Choroid plexus epithelial cell (primary cell): ENCODE measurements at regions not wholly inside any gene's neighbourhood (a gene's known extent, or its start where the extent isn't known, plus 50 kb on each side); places are given as distances from the start of the nearest gene placed in this dataset.
"Not testable (repeated sequence)": the region's sequence is repeated elsewhere in the genome, so short reads cannot be mapped to it uniquely, and the experiment has no call there.

Experiments
- DNase-seq: peaks from one replicate; pipeline ENCODE4 v3.0.0-alpha.2; 2010; ENCODE audit warnings: low read depth
- H3K4me3 ChIP-seq: 2 replicates; pipeline ENCODE4 v1.5.1; 2011; ENCODE audit warnings: low read depth, mild to moderate bottlenecking, control low read depth, low read length, moderate library complexity
- TF ChIP-seq, protein P1 (sequence below): conservative IDR thresholded peaks from 2 replicates; pipeline ENCODE4 v1.5.1; 2011; ENCODE audit warnings: low read depth, mild to moderate bottlenecking, control low read depth, inconsistent platforms, low read length, moderate library complexity

DNA sequence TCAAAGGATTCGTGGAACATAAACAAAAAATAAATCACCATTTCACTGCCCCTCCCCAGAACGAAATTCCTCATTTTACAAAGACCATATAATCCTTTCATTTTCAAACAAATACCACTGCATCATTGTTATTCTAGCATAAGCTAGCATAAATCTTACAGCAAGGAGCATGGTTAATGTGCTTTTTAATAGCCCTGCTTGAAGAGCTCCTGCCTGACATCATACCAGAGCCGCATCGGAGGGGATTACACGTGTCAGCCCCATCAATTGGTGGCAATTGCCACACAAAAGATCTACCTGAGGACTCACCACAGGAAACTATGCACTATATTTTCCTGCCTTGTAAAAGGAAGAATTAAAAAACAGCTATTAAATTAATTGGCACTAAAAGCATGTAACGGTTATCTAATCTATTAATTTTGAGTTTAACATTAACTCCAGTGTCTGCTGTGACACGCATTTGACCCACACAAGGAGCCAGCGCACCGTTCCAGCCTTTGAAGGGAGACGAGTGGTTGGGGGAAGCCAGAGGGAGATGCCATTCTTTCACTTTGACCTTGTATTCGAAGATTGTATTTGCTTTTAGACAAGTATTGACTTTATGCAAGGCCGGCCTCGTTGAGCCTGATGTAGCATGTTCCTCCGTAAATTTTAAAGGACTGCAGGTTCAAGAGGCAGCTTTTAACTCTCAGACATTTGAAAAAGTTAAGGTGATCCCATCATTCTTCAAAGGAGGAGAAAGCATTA, 261.1 kb upstream of the RNF32 start:
- no peak overlapping the region for H3K4me3 ChIP-seq
- TF ChIP-seq, protein P1, sequence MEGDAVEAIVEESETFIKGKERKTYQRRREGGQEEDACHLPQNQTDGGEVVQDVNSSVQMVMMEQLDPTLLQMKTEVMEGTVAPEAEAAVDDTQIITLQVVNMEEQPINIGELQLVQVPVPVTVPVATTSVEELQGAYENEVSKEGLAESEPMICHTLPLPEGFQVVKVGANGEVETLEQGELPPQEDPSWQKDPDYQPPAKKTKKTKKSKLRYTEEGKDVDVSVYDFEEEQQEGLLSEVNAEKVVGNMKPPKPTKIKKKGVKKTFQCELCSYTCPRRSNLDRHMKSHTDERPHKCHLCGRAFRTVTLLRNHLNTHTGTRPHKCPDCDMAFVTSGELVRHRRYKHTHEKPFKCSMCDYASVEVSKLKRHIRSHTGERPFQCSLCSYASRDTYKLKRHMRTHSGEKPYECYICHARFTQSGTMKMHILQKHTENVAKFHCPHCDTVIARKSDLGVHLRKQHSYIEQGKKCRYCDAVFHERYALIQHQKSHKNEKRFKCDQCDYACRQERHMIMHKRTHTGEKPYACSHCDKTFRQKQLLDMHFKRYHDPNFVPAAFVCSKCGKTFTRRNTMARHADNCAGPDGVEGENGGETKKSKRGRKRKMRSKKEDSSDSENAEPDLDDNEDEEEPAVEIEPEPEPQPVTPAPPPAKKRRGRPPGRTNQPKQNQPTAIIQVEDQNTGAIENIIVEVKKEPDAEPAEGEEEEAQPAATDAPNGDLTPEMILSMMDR = no peak
- no peak for DNase-seq

DNA sequence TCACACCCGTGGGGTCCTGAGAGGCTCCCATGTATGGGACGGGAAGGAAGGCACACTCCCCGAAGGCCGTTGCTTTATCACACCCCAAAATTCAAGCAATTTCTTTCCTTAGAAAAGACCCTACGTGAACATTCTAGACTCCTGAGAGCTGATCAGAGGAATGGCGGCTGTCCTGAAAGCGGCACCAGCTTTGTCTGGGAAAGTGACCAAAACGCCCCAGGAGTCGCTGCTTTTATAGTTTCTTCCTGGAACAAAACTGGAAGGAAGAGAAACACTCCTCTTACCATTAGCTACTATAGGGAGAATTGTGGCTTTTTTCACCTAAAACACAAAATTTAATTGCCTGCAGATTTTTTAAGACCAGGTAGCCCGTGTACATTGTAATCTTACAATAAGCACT, 261.8 kb upstream of the RNF32 start:
- no peak for DNase-seq
- TF ChIP-seq, protein P1 = no peak
- no peak overlapping the region for H3K4me3 ChIP-seq

DNA sequence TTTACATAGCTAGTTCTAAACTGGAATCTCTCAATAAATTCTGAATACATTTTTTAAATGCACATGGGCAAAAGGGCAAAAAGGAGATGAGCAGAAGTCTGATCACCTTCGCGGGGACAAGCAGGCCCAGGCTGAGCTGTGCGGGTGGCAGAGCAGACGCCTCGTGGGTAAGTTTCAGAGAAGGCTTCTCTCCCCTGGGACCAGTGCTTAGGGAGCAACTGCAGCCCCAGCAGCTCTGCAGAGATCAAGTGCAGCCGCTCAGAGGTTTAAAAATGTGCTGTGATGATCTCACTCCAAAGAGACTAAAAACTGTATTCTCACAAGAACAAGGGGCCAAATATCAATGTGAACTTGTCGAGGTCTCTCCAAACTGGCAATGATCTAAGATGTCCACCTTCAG, 264.3 kb upstream of the RNF32 start:
- TF ChIP-seq, protein P1 = no peak
- H3K4me3 ChIP-seq = no peak overlapping the region
- DNase-seq = no peak

DNA sequence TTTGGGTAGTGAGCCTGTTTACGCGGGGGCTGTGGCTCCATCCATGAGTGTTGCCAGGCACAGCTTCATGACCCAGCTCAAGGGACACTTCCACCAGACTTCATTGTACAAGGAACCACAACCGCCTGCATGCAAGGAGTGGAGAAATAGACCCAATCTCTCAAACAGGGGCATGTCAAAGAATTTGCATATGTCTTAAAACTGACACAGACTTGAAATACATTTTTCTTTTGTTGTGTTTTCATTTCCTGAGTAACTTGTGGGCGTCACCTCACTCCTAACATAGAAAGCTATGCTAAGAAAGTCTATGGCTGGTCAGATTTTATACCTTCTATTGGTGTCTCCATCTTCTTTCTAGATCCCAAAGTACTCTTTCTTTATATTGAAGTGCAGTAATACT, 266.2 kb upstream of the RNF32 start:
- TF ChIP-seq, protein P1 = no peak
- DNase-seq = no peak

DNA sequence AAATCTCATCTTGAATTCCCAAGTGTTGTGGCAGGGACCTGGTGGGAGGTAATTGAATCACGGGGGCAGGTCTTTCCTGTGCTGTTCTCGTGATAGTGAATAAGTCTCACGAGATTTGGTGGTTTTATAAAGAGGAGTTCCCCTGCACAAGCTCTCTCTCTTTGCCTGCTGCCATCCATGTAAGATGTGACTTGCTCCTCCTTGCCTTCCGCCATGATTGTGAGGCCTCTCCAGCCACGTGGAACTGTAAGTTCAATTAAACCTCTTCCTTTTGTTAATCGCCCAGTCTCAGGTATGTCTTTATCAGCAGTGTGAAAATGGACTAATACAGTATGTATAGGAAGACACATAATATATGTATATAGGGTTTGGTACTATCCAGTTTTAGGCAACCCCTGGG, 270.6 kb upstream of the RNF32 start:
- H3K4me3 ChIP-seq, DNase-seq: not testable (repeated sequence)

More for the DNA sequence above, 266.2 kb upstream of the RNF32 start:
- H3K4me3 ChIP-seq = no peak overlapping the region

DNA sequence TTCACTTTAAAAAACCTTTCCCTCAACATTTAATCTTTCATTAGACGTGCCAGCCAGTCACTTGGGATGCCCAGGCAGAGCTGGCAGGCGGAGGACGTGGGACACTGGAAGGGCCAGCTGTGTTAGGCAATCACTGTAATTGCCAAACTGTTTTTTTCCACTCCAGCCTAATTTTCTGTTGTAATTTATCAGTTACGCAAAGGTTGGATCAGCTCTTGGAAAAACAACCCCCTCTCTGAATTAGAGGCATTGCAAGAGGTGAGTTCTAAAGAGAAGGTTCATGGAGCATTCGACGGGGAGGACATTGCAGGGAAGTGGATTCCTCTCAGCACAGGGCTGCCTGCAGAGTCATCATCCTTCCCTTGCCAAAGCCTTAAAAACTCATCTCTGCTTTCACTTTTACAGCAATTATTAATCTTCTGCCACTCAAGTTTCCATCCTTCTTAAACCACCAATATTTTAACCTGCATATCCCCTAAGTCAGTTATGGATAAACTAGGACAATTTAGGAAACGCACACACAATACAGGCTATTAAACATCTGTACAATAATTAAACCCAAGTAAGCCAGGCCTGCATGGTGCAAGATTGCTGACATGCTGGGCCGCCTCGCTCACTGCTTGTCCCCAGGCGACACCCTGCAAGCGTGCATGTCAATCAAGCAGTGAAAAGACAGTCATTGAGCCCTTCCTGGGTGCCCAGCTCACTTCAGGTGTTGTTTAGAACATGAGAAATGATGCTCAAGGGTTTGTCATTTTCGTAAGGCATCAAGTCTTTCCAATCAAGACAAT, 272.3 kb upstream of the RNF32 start:
- DNase-seq = no peak
- TF ChIP-seq, protein P1 = no peak
- no peak overlapping the region for H3K4me3 ChIP-seq

DNA sequence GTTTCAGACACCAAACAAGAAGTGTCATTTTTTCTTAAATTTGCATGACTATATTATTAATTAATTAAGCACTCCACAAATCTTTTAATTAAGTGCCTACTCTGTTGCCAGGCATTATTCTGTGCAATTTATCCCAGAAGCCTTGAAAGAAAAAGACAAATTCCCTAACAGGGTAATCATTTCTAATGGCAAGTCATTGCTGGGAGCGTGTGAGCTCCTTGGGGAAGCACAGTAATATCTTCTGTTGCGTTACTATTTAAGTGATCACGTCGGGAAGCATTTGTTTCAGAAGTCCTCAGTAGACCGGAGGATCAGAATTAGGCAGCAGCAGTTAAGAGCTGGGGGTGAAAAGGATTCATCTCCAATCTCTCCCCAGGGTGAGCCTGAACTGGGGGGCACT, 276.8 kb upstream of the RNF32 start:
- no peak overlapping the region for H3K4me3 ChIP-seq
- no peak for DNase-seq
- TF ChIP-seq, protein P1 = no peak
